NCI-H187 treated with DMSO at 0.1 percent for 48 hours (cell line): ENCODE measurements at regions not wholly inside any gene's neighbourhood (a gene's known extent, or its start where the extent isn't known, plus 50 kb on each side); places are given as distances from the start of the nearest gene placed in this dataset.
"Not testable (repeated sequence)": the region's sequence is repeated elsewhere in the genome, so short reads cannot be mapped to it uniquely, and the experiment has no call there.

Experiments used
- DNase-seq: peaks from one replicate; lab custom pipeline; 2025; lab: John Stamatoyannopoulos, UW

GRCh38 chr6:65988006-65988405, 281.0 kb upstream of the EYS start:
- no peak for DNase-seq

DNA sequence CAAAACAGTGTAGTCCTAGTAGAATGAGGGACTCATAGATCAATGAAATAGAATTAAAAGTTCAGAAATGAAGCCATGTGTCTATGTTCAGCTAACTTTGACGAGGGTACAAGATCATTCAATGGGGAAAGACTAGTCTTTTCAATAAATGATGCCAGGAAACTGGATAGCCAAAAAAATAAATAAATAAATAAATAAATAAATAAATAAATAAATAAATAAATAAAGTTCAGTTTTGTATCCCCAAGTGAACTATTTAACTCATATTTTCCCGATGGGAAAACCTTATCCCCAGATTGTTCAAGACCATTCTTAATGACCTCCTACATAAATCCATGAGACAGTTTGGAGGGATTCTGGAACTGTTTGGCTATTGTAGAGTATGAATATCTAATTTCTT, 277.1 kb upstream of the EYS start:
- DNase-seq: no peak

DNA sequence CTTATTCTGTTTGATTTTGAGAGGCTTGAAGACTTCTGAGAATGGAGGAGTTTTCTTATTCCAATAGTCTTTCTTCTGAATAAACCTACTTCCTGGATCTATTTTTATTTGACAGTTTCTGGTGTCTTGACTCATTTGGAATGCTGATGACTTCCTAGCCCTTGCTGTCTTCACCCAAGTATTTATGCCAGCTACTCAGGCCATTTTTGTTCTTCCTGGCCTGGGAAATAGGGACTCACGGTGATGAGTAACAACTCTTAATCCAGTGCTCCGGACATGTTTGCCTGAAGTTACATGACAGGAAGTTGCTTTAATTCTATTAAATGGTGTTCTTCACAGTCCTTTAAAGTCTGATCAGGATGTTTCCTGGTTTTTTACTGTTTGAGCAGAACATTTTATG, 272.1 kb upstream of the EYS start:
- no peak for DNase-seq

DNA sequence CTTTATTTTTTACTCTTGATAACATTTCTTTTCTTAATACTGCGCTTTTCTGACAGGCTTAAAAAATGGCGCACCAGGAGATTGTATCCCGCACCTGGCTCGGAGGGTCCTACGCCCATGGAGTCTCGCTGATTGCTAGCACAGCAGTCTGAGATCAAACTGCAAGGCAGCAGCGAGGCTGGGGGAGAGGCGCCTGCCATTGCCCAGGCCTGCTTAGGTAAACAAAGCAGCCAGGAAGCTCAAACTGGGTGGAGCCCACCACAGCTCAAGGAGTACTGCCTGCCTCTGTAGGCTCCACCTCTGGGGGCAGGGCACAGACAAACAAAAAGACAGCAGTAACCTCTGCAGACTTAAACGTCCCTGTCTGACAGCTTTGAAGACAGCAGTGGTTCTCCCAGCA, 264.2 kb upstream of the EYS start:
- not testable (repeated sequence) for DNase-seq

DNA sequence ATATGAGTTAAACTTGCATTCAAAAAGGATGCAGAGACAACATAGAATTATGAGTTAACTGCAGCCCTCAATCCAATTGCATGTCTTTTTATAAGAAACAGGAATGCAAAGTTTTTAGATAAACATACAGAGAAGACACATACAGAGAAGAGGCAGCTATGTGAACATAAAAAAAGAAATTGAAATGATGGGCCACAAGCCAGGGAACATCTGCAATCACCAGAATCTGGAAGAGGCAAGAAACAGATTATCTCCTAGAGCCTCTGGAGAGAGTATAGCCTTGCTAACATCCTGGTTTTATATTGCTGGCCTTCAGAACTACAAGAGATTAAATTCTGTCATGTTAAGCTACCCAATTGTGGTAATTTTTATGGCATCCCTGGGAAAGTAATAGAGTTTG, 257.2 kb upstream of the EYS start:
- no peak for DNase-seq

DNA sequence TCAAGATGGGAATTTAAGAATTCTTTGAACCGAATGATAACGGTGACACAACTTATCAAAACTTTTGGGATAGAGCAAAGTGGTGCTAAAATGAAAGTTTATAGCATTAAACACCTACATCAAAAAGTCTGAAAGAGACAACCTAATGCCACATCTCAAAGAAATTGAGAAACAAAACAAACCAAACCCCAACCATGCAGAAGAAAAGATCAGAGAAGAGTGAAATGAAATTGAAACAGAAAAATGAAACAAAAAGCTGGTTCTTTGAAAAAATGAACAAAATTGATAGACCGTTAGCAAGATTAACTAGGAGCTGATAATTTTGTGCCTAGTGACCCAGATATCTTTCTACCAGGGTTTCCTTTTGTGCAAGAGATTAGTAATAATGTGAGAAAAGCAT, 248.0 kb upstream of the EYS start:
- DNase-seq: no peak

GRCh38 chr6:65948062-65948461, 241.0 kb upstream of the EYS start:
- DNase-seq: no peak

GRCh38 chr6:65943548-65943947, 236.5 kb upstream of the EYS start:
- DNase-seq: no peak

- DNase-seq: no peak
Observed at GRCh38 chr6:65943051-65943450, 236.0 kb upstream of the EYS start.

DNA sequence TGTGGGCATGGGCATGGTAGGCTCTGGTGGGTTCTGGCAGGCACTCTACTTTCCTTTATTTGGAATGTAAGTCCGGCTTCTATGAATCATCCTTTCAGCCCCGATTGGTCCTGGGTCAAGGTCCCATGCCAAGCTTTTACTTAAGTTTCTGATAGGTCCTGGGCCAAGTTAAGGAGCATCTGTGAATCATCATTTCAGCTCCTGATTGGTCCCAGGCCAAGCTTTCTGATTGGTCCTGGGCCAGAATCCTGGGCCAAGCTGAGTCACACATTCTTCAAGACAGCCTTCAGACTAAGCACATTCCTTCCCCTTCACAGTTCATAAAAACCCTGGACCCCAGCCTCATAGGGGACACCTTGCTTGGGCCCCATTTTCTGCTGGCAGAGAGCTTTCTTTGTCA, 231.0 kb upstream of the EYS start:
- DNase-seq: no peak

DNA sequence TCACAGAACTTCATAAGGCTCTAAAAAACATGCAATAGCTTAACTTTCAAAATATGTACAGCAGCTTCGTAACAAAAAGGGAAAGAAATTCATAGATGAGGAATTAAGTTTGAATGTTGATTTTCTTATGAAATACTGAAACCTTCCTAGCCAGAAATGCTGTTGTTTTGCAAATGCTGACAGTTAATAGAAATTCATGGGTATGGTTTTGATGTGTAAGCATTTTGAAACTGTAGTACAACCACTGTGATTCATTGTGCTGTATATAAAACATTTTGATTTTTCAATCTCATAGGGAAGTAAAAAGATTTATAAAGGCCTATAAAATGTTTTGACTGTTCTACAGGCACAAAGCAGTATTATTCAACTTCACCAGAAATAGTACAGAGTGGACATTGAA, 228.4 kb upstream of the EYS start:
- no peak for DNase-seq

DNA sequence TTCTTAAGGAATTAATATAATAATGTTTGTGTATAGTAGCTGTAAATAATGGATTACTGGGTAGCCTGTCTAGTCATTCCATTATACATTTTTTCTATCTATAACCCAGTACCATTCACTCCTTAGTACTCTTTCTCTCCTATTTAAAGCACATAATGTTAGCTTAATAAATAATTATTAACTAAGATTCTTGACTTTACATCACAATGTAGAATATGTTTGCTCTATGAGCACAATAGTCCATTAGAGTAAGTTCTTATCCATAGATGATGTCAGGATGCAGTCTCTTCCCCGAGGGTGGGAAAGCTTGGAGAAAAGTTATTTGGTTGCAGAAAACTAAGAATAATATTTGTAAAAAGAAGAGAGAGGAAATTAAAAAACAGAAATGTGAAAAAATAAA, 226.4 kb upstream of the EYS start:
- no peak for DNase-seq

GRCh38 chr6:65927141-65927540, 220.1 kb upstream of the EYS start:
- no peak for DNase-seq

- no peak for DNase-seq
Observed at GRCh38 chr6:65924411-65924810, 217.4 kb upstream of the EYS start.

DNA sequence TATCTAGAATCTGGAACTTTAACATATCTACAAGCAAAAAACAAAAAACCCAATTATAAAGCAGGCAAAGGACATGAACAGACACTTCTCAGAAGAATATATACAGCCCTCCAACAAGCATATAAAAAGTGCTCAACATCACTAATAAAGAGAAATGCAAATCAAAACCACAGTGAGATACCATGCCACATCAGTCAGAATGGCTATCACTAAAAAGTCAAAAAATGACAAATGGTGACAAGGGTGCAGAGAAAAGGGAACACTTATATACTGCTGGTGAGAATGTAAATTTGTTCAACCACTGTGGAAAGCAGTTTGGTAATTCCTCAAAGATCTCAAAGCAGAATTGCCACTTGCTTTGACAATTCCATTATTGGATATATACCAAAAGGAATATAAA, 215.0 kb upstream of the EYS start:
- no peak for DNase-seq

DNA sequence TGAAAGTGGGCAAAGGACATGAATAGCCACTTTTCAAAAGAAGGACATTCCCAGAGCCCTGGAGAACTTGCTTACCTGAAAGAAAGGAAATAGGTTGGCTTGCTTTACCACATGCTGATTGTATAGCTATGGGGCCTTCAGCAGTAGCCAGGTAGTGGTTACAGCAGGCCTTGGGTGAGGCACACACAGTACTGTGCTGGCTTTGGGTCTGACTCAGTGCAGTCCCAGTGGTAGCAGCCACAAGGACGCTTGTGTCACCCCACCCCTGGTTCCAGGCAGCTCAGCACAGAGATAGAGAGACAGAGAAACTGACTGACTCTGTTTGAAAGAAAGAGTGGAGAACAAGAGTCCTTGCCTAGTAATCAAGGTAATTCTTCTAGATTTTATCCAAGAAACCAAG, 201.0 kb upstream of the EYS start:
- no peak for DNase-seq

GRCh38 chr6:65903992-65904391, 197.0 kb upstream of the EYS start:
- no peak for DNase-seq

GRCh38 chr6:65900928-65901327, 193.9 kb upstream of the EYS start:
- no peak for DNase-seq

- no peak for DNase-seq
Observed at GRCh38 chr6:65896140-65896539, 189.1 kb upstream of the EYS start.

DNA sequence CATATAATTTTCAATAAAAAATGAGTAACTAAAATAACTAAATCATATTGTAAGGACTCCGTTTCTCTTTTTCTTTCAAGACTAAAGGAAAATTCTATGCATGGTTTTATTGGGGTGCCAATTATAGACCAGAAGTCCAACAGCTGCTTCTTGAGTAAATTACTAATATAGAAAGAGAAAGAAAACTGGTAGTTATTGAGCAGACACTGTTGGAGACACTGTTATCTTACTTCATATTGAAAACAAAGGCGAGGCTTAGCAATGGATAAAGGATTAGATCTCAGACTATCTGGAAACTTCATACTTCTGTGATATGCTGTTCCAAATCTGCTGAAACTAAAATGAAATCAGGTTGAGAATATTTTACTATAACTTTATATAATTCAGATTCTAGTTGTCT, 169.6 kb upstream of the EYS start:
- no peak for DNase-seq

GRCh38 chr6:65852369-65852852, 145.4 kb upstream of the EYS start:
- no peak for DNase-seq

DNA sequence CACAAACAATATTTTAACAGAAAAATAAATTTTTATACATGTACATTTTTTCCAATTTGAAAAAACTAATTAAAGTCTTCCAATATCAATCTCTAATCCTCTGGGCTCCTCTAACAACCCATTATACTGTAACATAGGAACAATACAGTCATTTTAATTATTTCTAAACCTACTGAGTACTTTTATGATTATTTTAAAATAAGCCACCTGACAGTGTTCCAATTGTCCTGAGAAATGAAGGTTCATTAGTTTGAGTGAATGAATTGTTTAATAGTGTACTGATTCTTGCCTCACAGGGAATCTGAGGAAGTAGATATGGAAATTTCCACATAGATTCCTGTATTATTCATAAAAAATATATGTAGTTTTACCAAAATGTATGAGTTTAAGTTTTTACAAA, 123.1 kb upstream of the EYS start:
- DNase-seq: no peak

DNA sequence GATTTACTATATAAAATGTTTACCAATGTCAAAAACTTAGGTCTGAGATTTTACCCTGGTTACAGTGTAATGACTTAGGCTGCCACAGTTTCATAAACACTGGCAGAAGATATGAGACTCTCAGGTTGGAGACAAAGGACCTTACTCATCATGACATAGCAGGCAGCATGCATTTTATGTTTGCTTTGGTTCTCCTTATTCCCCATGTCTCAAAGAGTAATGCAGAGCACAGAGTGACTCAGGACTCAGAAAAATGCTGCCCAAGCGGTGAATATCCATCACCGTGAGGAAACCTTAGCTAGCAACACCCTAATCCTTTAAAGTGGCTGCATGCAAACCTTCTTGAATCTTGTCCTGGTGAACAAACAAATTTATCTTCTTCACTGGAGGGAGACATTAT, 112.1 kb upstream of the EYS start:
- no peak for DNase-seq

DNA sequence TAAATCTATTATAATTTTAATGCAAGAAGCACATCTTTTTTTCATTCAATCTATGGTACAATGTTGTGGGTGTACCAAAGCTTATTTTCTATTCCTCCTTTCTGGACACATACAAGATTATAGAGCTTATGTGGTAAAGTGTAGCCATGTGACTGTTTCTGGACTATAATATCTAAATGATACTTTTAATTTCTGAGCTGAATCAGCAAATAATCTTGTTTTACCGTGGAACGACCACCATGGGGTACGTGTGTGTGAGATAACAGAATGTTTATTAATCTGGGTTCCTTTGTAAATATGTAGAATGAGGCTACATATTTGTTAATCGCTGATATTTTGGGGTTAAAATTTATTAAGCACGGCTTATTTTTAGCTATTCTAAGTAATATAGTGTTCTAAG, 111.5 kb upstream of the EYS start:
- DNase-seq: no peak

- DNase-seq: no peak
Observed at GRCh38 chr6:65816991-65817390, 110.0 kb upstream of the EYS start.
